ENCODE measurements at regions not wholly inside any gene's neighbourhood (a gene's known extent, or its start where the extent isn't known, plus 50 kb on each side); places are given as distances from the start of the nearest gene placed in this dataset.
"Not testable (repeated sequence)": the region's sequence is repeated elsewhere in the genome, so short reads cannot be mapped to it uniquely, and the experiment has no call there.

DNA sequence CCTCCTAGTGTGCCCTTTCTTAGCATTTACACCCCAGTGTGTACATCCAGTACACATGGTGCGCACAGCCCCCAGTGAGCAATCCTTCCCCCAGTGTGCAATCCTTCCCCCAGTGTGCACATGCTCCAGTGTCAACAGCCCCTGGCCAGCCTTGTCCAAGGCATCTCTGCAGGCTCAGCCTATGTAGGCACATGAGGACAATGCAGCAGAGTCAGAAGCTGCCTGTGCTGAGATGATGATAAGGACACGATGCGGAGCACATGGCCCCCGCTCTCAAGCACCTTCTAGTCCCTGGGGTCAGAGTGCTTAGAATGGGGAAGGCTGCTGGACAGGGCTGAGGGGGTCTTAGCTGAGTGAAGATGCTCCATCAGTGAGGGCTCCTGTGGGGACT lies 69.8 kb downstream of the GADD45G start:
- DNase-seq, result no peak

DNA sequence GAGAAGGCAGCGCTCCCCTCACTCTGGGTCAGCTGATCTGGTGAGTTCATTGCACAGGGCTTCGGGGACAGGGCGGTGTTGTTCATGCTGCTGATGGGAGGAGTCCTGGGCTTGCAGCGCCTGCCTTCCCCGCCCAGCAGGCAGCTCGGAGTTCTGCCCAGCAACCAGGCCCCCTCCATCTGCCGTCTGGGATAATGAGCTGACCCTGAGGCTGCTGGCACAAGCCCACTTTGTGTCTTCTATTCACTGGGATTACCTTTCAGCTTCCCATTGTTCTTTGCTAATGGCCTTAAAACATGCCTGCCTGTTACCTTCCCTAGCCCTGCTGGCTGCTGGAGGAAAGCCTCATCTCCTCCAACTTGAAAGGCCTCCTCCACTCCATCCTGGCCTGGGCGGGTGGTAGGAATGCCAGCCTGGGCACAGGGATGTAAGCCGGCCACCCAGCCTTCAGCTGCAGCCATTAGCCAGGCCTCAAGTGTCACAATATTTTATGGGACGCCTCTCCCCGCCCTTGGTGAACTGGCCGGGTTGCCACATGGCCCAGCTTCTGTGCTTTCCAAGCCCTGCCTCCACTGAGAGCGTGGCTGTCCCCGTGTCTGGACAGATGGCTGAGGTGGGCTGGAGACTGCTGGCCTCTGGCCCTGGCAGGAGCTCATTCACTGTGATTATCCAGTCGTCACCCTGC lies 70.4 kb downstream of the GADD45G start:
- no peak for DNase-seq

DNA sequence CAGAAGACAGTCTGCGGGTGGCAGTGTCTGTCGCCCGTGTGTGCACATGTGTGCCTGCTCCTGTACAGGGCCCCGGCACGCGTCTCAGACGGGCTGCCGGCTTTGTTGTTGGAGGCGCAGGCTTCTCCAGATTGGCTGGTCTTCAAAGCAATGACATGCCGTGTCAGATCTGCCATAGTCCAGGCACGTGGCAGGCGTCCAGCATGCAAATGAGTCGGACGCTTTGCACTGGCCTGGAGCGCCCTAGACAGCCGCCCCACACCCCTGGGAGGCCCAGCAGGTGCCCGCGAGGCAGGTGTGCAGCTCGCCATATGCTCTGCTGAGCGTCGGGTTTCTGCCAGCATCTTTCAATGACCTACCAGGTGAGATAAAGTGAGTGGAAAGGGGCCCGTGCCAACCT lies 71.5 kb downstream of the GADD45G start:
- DNase-seq, result no peak

DNA sequence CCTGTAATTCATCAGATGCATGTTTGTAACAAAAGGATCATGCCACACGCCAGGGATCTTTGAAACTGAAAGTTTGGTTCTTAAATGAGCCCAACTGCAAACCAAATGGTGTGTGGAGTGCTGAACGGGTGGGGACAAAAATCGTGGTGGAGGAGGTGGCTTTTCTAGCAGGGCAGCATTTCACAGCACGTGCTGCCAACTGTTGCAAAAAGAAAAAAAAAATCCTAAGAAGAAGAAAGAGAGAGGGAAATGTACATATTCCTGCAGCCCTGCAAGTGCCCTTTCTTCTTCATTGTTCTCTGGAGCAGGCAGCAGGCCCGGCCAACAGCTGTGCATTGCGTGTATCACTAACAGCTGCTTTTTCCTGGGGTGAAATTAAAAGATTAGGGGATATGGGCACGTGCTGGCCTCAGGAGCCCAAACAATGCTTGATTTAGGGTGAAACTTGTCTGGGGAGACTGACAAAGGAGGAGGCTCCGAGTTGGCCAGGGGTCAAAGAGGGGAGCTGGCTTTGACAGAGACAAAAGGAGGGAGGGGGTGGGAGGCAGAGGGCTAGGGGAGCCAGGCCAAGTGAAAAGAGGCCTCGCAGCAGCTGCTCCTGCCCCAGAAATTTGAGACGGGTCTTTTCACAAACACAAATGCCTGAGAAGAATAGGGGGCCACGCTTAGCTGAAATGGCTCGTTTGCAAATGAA lies 73.0 kb downstream of the GADD45G start:
- DNase-seq, result no peak

DNA sequence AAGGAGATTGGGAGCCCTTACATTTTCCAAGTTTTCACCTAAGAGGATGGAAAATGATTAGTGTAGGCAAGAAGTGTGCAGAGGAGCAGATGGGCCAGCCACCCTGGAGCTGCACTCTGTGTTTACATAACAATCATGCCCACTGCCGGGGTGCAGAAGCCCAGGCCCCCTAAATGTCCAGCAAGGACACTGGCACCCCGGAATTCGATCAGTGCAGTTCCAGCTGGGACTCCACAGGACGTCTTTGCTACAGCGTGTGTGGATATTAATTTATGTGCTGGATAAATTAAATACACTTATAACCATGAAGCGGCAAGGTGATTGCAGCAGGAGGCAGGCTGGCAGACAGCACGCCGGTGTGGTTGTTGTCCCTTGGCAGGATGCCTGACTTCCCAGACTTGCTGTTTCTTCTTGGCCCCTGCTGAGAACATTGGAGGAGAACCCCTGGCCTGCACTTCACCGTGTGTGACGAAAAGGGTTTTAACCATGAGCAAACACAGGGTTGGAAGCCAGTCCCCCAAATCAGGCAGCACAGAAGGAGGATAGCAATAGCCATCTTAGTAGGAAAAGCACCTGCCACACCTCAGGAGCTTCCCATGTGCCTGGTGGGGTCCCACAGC lies 73.7 kb downstream of the GADD45G start:
- no peak for DNase-seq

DNA sequence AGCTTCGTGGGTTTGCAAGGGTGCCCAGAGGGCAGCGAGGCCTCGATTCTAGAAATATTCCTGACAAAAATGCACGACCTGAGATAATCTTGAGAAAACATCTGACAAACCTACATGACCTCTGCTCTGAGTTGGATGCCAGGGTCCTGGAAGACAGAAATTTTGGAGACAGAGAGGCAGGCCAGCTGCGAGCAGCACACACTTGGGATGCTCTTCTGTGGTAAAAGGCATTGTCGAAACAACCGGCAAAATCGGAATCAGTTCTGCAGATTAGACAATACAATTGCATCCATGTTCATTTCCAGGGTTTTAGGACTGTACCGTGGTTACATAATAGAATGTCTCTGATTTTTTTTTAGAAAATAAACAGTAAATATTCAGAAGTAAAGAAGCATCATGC lies 74.2 kb downstream of the GADD45G start:
- no peak for DNase-seq

DNA sequence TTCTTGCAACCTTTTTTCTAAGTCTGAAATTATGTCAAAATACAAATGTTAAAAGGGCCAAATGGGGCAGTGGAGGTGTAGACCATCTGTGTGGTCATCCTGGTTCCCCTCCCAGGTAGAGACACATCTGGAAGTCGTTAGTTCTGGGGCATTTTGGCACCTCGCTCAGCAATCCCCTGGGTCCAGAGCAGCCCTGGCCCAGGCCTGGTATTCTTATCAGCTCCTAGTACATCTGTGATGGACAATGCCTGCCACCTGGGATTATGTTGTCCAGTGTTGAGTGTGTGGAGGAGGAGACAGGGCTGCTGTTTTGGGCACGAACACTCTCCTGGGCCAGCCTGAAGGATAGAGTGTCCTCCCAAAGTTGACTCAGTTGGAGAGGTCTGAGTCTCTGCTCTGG lies 74.8 kb downstream of the GADD45G start:
- DNase-seq, result no peak

DNA sequence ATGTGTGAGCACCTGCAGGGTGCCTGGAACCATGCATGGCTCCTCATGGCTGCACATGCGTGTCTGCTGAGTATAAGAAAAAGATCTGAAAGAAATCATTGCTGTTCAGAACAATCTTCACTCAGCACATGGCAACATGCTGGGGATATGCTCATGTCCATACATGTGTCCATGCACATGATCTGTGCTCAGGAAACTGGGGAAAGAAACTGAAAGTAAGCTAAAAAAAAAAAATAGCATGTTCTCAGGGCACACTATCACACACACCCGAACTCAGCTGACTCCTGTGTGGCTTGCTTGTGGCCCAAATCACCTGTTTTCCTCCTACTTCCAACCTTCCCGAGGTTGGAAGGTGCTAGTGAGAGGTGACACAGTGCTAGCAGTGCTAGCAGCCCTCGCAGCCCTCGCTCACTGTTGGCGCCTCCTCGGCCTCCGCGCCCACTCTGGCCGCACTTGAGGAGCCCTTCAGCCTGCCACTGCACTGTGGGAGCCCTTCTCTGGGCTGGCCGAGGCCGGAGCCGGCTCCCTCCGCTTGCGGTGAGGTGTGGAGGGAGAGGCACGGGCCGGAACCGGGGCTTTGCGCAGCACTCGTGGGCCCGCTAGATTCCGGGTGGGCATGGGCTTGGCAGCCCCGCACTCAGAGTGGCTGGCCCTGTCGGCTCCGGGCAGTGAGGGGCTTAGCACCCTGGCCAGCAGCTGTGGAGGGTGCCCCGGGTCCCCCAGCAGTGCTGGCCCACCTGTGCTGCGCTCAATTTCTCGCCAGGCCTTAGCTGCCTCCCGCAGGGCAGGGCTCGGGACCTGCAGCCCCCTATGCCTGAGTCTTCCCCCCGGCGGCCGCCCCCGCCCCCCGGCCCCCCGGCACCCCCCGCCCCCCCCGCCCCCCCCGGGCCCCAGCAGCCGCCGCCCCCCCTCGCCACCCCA lies 76.0 kb downstream of the GADD45G start:
- no peak for DNase-seq

DNA sequence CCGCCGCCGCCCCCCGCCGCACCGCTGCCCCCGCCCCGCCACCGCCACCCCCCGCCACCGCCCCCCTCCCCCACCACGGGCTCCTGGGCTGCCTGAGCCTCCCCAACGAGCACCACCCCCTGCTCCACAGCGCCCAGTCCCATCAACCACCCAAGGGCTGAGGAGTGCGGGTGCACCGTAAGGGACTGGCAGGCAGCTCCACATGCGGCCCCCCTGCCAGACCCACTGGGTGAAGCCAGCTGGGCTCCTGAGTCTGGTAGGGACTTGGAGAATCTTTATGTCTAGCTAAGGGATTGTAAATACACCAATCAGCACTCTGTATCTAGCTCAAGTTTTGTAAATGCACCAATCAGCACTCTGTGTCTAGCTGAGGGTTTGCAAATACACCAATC lies 76.7 kb downstream of the GADD45G start:
- not testable (repeated sequence) for DNase-seq

DNA sequence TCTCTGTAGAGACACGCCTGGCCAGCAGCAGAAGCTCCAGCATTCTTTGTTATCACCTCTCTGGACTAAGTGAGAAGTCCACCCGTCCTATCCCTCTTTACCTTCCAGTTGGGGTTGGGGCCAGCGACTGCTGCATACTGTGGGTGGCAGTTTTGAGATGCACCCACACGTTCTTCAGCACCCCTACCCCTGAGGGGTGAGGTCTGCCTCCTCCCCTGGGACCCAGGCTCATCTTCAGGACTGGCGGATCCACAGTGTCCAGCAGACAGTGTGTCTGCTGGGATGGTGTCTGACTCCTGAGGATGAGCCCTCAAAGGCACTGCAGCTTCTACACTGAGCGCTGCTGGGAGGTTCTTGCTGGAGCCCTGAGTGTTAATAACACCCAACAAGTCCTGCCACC lies 78.8 kb downstream of the GADD45G start:
- no peak for DNase-seq

DNA sequence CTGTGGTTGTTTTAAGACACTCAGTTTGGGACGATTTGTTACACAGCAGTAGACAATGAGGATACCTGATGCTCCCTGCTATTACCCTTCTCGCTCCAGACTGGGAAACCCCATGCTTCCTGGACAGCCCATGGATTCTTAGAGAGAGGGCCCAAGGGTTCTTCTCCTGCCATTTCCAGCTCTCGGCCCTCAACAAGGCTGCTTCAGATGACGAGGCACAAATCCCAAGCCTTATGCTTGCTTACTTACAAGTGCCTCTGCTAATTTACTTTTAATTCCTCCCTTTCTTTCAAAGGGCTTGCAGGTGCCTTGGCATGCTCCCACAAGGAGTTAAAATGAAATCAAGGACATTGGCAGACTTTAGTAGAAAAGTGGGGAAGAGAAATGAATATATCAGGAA lies 79.4 kb downstream of the GADD45G start:
- no peak for DNase-seq

DNA sequence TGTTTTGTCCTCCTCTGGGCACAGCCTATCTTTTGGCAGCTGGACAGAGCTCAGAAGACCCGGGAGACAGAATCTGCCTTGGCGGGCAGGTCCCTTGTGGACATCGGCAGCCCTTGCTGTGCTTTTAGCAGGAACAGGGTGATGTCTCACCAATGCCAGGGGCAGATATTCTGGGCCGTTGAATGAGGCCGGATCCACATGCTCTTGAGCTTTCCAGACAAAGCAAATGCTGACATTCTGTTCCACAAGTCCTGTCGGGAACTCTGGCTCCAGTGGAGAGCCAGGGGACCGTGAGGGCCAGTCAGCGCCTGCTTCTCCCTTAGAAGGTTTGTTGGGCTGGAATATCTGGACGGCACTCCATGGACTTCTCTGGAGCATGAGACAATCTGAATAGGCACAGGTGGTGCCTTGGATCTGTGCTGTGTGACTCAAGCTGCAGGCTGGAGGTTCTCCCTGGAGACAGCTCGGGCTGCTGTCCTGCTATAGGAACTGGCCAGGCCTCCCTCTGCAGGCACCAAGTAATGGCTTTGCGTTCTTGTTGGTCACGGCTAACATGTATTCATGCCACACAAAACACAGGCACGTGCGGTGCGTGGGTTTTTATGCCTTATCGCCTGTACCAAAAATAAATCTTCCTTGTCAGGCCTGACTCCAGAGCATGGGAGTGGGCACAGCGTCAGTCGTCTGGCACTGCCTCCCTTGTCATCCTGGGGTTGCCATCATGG lies 80.3 kb downstream of the GADD45G start:
- no peak for DNase-seq

DNA sequence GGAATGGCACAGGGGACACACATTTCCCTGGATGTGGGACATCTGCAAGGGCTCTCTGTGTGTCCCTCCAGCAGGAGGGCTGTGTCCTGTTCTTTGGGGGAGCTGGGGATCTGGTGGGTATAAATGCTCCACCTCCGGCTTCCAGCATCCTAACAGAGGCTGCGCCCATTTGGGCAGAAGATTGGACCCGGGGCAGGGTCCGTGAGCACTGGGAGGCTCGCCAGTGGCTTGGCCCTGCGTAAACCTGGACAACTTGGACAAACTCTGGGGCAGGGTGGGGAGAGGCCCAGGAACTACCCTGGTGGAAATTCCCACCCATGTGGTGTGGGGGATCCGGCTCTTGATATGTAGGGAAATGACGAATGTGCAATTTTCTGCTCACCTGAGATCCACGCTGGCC lies 80.9 kb downstream of the GADD45G start:
- no peak for DNase-seq

DNA sequence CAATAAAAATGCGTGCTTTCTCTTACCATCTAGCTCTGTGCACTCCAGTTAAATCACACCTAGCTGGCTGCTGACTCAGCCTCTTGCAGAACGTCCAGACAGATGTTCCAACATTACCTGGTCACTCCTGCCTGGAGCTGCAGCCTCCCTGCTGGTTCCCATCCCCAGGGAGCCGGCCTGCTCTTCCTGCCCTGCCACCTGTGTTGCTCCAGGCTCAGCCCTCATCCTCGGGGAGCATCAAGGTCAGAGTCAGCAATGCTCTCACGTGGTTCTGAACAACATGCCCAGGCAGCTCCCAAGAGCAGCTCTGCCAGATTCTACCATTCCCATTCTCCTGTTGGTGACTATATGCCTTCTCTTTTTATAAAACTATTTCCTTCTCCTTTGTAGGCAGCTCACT lies 81.3 kb downstream of the GADD45G start:
- DNase-seq, result no peak

DNA sequence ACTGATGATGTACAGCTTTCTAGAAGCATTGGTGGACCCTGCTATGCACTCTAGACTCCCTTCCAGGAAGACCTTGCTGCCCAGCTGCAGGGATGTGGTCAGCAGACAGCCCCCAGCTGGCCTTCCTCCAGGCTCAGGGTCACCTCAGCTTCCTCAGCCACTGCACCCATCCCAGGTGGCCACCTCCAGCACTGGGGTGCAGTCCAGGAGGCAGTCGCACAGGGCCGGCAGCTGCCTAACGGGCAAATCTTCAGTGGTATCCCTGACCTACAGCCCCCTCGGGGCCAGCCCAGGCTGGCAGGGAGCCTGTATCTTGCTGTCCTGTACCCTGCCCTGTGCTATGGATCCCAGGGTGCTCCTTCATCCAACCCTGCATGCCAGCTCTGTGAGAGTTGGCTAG lies 81.8 kb downstream of the GADD45G start:
- DNase-seq, result no peak

DNA sequence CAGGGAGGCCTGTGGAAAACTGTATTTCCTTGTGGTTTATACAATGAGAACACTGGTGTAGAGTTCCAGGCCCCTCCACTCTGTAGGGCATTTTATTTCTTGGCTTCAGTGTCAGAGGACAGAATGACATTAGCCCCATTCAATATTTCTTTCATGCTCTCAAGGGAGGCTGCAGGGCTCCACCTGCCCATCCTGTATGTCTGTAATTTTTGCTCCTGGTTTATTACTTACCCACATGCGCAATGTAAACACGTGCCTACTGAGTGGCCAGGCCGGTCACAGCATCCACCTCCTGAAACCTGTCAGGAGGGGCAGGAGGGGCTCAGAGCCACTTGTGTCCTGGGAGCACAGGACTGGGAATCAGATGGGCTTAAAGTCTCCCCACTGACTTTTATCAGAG lies 82.4 kb downstream of the GADD45G start:
- DNase-seq, result no peak

DNA sequence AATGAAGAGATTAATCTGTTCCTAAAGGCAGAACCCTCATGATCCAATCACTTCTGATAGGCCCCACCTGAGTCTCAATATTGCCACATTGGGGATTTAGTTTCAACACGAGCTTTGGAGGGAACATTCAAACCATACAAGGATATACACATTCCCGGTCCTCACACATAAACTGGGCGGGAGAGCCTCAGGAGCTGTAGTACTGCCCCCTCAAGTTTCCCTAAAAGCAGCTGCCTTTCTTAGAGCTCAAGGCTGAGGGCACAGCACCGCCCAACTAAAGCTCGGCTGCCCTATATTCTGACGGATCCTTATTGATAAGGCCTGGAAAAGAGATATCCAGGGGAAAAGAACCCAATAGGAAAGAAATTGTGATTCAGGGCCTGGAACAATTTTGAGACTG lies 83.0 kb downstream of the GADD45G start:
- DNase-seq, result no peak

DNA sequence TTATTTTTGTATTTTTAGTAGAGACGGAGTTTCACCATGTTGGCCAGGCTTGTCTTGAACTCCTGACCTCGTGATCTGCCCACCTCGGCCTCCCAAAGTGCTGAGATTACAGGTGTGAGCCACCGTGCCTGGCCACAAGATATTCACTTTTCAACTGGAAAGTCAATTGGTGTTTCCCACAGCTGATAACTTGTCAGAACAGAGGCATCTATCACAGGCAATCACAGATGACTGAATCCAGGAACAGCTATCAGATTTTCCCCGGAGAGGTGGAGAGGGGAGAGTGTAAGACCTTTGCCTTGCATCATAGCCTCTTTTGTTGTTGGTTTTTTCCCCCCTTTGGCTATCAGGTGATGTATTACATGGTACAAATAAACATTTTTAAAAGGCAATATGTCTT lies 84.5 kb downstream of the GADD45G start:
- not testable (repeated sequence) for DNase-seq

DNA sequence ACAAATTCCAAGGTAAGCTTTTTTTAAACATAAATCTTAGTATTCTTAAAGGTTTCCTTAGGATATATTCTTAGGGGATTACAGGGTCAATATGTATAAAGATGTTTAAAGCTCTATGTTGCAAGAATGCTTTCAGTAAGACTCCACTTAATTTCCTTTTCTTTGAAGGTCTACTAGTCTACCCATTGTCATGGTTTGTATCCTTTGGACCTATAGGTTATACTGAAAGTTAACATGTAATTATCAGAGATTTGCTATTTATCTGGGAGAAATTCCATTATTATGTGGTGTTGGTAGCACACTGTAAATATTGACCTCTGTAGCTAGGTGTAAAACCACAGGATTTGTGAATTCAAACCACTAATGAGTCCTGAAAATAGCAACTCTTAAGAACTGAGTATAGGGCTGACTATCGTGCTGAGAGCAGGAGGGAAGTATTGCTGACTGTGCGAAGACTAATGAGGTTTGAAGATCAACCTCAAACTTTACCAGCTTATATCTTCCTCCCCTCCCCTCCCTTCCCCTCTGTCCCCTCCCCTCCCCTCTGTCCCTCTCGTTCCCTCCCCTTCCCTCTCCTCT lies 85.6 kb downstream of the GADD45G start:
- no peak for DNase-seq

DNA sequence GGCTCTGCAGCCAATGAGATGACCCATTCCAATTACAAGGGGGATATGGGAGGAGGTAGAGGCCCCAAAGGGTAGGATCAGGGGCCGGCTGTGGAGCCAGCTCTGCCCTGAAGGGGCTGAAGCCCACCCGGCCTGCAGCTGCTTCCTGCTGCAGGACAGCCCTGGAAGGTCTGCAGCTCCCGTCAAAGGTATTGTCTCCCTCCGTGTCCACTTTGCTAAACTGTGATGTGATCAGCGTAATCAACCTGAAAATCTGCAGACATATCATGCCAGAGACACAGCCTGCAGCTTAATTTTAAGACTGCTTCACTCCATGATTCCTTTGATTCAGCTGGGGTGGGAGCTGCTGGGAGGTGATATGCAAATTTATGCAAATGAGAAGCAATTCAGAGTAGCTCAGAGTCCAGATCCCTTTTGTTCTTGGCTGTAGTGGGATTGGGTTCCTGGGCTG lies 90.7 kb downstream of the GADD45G start:
- no peak for DNase-seq

DNA sequence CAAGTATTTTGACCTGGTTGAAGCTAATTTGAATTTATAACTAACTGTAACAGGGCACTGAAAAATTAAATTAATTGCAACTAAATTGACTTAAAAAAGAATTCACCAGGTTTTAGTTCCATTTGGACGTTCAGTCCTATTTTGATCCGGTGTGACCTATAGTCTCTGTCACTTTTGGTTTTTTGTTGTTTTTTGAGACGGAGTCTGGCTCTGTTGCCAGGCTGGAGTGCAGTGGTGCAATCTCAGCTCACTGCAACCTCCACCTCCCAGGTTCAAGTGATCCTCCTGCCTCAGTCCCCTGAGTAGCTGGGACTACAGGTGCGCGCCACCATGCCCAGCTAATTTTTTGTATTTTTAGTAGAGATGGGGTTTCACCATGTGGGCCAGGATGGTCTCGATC lies 91.2 kb downstream of the GADD45G start:
- not testable (repeated sequence) for DNase-seq

DNA sequence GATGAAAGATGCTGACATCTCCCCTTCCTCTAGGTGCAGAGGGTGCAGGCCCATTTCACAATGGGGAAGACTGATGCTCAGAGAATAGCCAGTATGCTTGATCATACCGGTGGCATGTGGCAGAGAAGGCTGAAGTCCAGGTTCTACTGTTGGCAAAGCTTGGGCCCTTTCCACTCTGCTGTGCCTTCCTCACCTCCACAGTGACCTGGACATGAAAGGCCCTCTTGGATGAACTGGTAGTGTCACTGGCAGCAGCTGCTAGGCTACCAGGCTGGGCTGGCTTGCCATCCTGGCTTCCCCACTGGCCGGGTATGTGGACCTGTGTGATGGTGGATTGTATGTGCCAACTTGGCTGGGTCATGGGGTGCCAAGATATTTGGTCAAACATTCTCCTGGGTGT lies 92.0 kb downstream of the GADD45G start:
- no peak for DNase-seq

All from stimulated activated CD4-positive, alpha-beta T cell treated with anti-CD3 and anti-CD28 coated beads, Interleukin-2, amount 100 ng/mL, for 48 hours (primary cell).